Effector memory CD4-positive, alpha-beta T cell (primary cell): ENCODE measurements at regions not wholly inside any gene's neighbourhood (a gene's known extent, or its start where the extent isn't known, plus 50 kb on each side); places are given as distances from the start of the nearest gene placed in this dataset.

Experiments
- DNase-seq, 3 donors: peaks; one replicate each; pipeline ENCODE4 v3.0.0-alpha.2; 2020
- H3K27ac ChIP-seq: 2 replicates; pipeline ENCODE4 v1.7.0; 2013; ENCODE audit warnings: mild to moderate bottlenecking, low read length, moderate library complexity; ENCODE audit not compliant: insufficient read depth, poor library complexity, severe bottlenecking
- H3K27me3 ChIP-seq: replicated peaks from 2 replicates; pipeline ENCODE4 v1.7.0; 2013; ENCODE audit warnings: mild to moderate bottlenecking, low read length; ENCODE audit not compliant: insufficient read depth, control insufficient read depth, poor library complexity, severe bottlenecking
- H3K36me3 ChIP-seq: 2 replicates; pipeline ENCODE4 v1.7.0; 2013; ENCODE audit warnings: mild to moderate bottlenecking, low read length, moderate library complexity; ENCODE audit not compliant: control insufficient read depth, insufficient read depth
- H3K4me1 ChIP-seq: 2 replicates; pipeline ENCODE4 v1.7.0; 2013; ENCODE audit warnings: low read length, mild to moderate bottlenecking; ENCODE audit not compliant: control insufficient read depth, insufficient read depth, poor library complexity, severe bottlenecking
- H3K4me3 ChIP-seq: 2 replicates; pipeline ENCODE4 v1.7.0; 2013; ENCODE audit warnings: low read length, low read depth, mild to moderate bottlenecking; ENCODE audit not compliant: insufficient read depth, poor library complexity, severe bottlenecking
- H3K9me3 ChIP-seq: 2 replicates; pipeline ENCODE4 v1.7.0; 2013; ENCODE audit warnings: mild to moderate bottlenecking, low read length, moderate library complexity; ENCODE audit not compliant: control insufficient read depth

- DNase-seq, result no peak
- no peaks in the 10 kb centered on the region for H3K27me3 ChIP-seq
- no peak overlapping the region for H3K27ac ChIP-seq
- no peaks in the 10 kb centered on the region for H3K36me3 ChIP-seq
- H3K4me1 ChIP-seq, result no peaks in the 10 kb centered on the region
- no peak overlapping the region for H3K4me3 ChIP-seq
- H3K9me3 ChIP-seq, result no peaks in the 10 kb centered on the region
These were observed 406.2 kb downstream of the SUCLG1 start for GRCh38 chr2:84052913-84053312.

- no peaks in the 10 kb centered on the region for H3K36me3 ChIP-seq
- H3K27me3 ChIP-seq, result no peaks in the 10 kb centered on the region
- H3K4me1 ChIP-seq, result no peaks in the 10 kb centered on the region
- H3K27ac ChIP-seq, result no peak overlapping the region
- no peak overlapping the region for H3K4me3 ChIP-seq
- no peaks in the 10 kb centered on the region for H3K9me3 ChIP-seq
- DNase-seq, result no peak
These were observed 407.0 kb downstream of the SUCLG1 start for GRCh38 chr2:84052043-84052442.

DNA sequence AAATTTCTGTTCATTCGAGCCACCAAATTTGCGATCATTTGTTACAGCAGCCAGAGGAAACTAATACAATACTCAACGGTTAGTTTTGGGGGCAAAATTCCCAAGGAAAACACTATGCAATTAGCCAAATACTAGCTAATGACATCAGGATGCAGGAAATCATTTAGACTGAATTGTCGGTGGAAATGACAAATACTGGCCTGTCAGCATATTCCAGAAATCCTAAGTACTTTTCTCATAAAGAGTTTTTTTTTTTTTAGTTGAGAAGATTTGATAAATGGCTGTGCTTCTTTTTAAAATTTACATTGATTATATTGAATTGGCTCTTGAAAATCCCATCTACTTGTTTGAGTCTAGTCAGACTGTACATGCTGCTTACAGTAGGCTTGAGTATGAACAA lies 410.1 kb downstream of the SUCLG1 start:
- no peak overlapping the region for H3K27ac ChIP-seq
- no peak overlapping the region for H3K4me3 ChIP-seq
- DNase-seq, result no peak
- H3K9me3 ChIP-seq, result no peaks in the 10 kb centered on the region
- no peaks in the 10 kb centered on the region for H3K27me3 ChIP-seq
- no peaks in the 10 kb centered on the region for H3K36me3 ChIP-seq
- no peaks in the 10 kb centered on the region for H3K4me1 ChIP-seq

GRCh38 chr2:84041506-84041905 lies 417.6 kb downstream of the SUCLG1 start:
- H3K9me3 ChIP-seq, result no peaks in the 10 kb centered on the region
- H3K4me3 ChIP-seq, result no peak overlapping the region
- no peaks in the 10 kb centered on the region for H3K36me3 ChIP-seq
- no peaks in the 10 kb centered on the region for H3K4me1 ChIP-seq
- no peak overlapping the region for H3K27ac ChIP-seq
- H3K27me3 ChIP-seq, result no peaks in the 10 kb centered on the region
- no peak for DNase-seq

- no peaks in the 10 kb centered on the region for H3K36me3 ChIP-seq
- no peak for DNase-seq
These were observed 418.8 kb downstream of the SUCLG1 start for GRCh38 chr2:84040281-84040680.

GRCh38 chr2:84038866-84039265 lies 420.2 kb downstream of the SUCLG1 start:
- no peak overlapping the region for H3K27ac ChIP-seq
- DNase-seq, result no peak

More at GRCh38 chr2:84040281-84040680, 418.8 kb downstream of the SUCLG1 start:
- Histone ChIP-seq H3K9me3 (no peaks in the 10 kb centered on the region), H3K27ac (no peak overlapping the region), H3K4me3 (no peak overlapping the region), H3K27me3 (no peaks in the 10 kb centered on the region), H3K4me1 (no peaks in the 10 kb centered on the region)

DNA sequence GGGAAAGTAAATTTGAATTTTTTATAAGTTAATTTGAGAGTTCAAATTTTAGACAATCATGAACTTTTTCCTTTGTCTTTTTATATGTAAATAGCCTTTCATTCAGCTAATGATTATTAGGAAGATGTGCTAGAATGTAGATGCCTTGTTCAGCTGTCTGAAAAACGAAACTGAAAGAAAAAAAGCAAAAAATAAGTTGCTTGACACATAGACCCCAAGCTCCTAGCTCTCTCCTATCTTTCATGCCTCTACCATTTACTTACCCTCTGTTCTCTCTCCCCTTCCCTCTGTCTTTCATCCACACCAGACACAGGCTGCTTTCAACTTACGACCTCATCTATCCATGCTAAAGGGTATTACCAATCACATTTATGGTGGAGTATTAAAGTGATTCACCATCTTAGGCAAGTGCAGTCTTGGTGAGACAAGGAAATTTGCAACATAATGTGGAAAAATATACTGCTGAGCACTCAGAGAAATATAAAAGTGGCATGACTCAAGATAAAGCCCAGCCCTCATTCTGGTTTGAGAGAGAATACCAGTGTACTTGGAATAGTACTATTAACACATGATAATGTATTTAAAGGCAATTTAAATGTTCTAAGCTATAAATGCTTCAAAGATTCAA lies 425.6 kb downstream of the SUCLG1 start:
- no peak overlapping the region for H3K27ac ChIP-seq
- H3K4me3 ChIP-seq, result no peak overlapping the region
- DNase-seq, result no peak
- H3K27me3 ChIP-seq, result no peaks in the 10 kb centered on the region
- no peaks in the 10 kb centered on the region for H3K36me3 ChIP-seq
- H3K9me3 ChIP-seq, result no peaks in the 10 kb centered on the region
- H3K4me1 ChIP-seq, result no peaks in the 10 kb centered on the region

More at GRCh38 chr2:84038866-84039265, 420.2 kb downstream of the SUCLG1 start:
- Histone ChIP-seq H3K27me3 (no peaks in the 10 kb centered on the region), H3K4me3 (no peak overlapping the region), H3K4me1 (no peaks in the 10 kb centered on the region), H3K9me3 (no peaks in the 10 kb centered on the region), H3K36me3 (no peaks in the 10 kb centered on the region)

DNA sequence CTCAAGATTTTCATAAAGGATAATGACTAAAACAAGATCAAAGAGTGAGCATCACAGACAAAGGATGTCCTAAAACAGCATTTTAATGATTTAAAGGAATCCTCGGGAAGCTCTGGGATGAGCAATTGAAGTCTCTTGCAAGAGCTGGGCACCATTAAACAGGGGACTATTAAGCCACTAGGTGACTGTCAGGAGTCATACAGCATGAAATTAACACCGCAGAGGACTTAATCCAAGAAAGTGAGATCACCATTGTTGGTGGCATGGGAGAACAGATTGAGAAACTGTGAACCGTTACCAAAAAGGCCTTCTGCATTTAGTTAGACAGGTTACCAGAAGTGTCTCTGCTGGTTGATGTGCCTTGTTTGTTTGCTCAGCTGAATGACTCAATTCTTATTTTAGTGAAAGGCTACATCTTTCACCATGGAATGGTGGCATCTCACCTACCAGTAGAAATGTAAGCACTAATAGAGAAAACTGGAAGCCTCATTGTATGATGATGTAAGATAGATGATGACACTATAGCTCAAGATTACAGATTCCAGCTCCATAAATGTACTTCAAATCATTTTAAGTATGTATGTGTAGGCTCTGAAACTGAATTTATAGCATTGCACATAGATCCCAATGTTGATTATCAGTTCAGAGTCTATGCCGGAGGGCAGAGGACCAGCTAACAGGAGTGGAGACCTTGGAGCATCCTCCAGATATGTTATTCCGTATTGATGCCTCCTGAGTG lies 427.6 kb downstream of the SUCLG1 start:
- no peak for DNase-seq
- no peak overlapping the region for H3K4me3 ChIP-seq
- no peaks in the 10 kb centered on the region for H3K36me3 ChIP-seq
- H3K27ac ChIP-seq, result no peak overlapping the region
- no peaks in the 10 kb centered on the region for H3K4me1 ChIP-seq
- no peaks in the 10 kb centered on the region for H3K27me3 ChIP-seq
- H3K9me3 ChIP-seq, result no peaks in the 10 kb centered on the region

DNA sequence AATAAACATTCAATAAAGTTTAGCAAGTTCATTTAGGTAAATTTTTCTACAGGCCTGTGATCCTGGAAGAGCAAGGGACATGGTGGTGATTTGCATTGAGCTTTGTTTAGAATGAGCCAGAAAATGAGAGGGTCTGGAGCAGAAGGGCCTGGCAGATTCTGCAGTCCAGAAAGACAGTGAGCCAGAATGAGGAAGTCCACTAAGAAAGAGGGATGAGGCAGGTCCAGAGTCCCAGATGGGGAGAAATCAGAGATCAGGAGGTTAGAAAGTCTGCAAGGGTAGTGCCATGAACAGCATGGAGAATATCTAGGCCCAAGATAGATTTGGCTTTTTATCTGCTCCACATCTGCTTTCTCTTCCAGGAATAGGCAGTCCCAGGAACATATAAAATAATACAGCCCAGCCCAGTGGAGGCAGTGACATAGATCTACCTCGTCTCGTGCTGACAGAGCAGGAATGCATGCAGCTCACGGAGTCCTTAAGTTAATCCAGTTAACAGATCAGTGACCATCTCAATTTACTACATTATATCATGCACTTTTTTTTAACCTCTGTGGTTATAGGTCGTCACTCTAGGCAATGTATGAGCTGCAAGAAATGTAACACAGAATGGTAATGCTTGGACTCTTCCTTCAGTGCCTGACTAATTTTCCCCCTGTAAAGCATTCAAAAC lies 429.0 kb downstream of the SUCLG1 start:
- H3K36me3 ChIP-seq, result no peaks in the 10 kb centered on the region
- no peak overlapping the region for H3K4me3 ChIP-seq
- no peak overlapping the region for H3K27ac ChIP-seq
- no peaks in the 10 kb centered on the region for H3K9me3 ChIP-seq
- H3K27me3 ChIP-seq, result no peaks in the 10 kb centered on the region
- no peak for DNase-seq
- no peaks in the 10 kb centered on the region for H3K4me1 ChIP-seq

- H3K27me3 ChIP-seq, result no peaks in the 10 kb centered on the region
- H3K27ac ChIP-seq, result no peak overlapping the region
- no peaks in the 10 kb centered on the region for H3K4me1 ChIP-seq
- no peaks in the 10 kb centered on the region for H3K9me3 ChIP-seq
- no peak overlapping the region for H3K4me3 ChIP-seq
- no peaks in the 10 kb centered on the region for H3K36me3 ChIP-seq
- DNase-seq, result no peak
These were observed 432.3 kb downstream of the SUCLG1 start for GRCh38 chr2:84026818-84027217.
